ENCODE measurements at regions not wholly inside any gene's neighbourhood (a gene's known extent, or its start where the extent isn't known, plus 50 kb on each side); places are given as distances from the start of the nearest gene placed in this dataset.

GRCh38 chr7:94129443-94130140, 125.4 kb upstream of the BET1 start:
- H3K4me2 ChIP-seq, result no peak overlapping the region
- no peaks in the 10 kb centered on the region for H3K79me2 ChIP-seq (replicated peaks; ENCODE audit: insufficient read depth)
- peaks cover 4% of the 10 kb centered on the region; the same call in 1 of the 2 replicates for H3K4me1 ChIP-seq (ENCODE audit: insufficient read depth)
- no peaks in the 10 kb centered on the region for H3K36me3 Mint-ChIP-seq (ENCODE audit: low read depth)
- H3K4me3 Mint-ChIP-seq, result no peak overlapping the region
- peaks cover 6% of the 10 kb centered on the region; the same call in 2 of the 3 replicates for H3K4me1 Mint-ChIP-seq
- H4K20me1 ChIP-seq (replicated peaks; ENCODE audit: insufficient read depth), result no peaks in the 10 kb centered on the region
- H3K36me3 ChIP-seq (ENCODE audit: insufficient read depth), result no peaks in the 10 kb centered on the region
- ATAC-seq (no peak), DNase-seq (ENCODE audit: low spot score) (no peak)
- no peaks in the 10 kb centered on the region for H3F3A ChIP-seq (replicated peaks; ENCODE audit: low read depth)
- H2AFZ ChIP-seq, result no peak overlapping the region
- H3K27me3 ChIP-seq (ENCODE audit: insufficient read depth), result no peaks in the 10 kb centered on the region
- H3K27ac ChIP-seq (ENCODE audit: low read depth), result no peak overlapping the region
- H3K27ac Mint-ChIP-seq, result no peak overlapping the region
- peaks cover 2% of the 10 kb centered on the region for H3K27me3 Mint-ChIP-seq (ENCODE audit: insufficient read depth, low read depth, poor library complexity)
- no peaks in the 10 kb centered on the region for H3K9me2 ChIP-seq (ENCODE audit: insufficient read depth)
- TF ChIP-seq EZH2phosphoT487 (IDR thresholded peaks at IDR 0.05; ENCODE audit: unreplicated experiment), result no peak
- no peak for TF ChIP-seq JUNB (IDR thresholded peaks at IDR 0.05; ENCODE audit: unreplicated experiment)
- TF ChIP-seq ZNF114 (CRISPR knock-in tag; IDR thresholded peaks at IDR 0.05), result no peak
- TF ChIP-seq CREB1 (CRISPR knock-in tag; IDR thresholded peaks at IDR 0.05; ENCODE audit: low read depth), result no peak
- TF ChIP-seq REST (IDR thresholded peaks at IDR 0.05; ENCODE audit: unreplicated experiment), result no peak
- no peak for TF ChIP-seq STAT1 (IDR thresholded peaks at IDR 0.05; ENCODE audit: unreplicated experiment)
- no peak for TF ChIP-seq ETS1 (IDR thresholded peaks at IDR 0.05)
- TF ChIP-seq CTCF (conservative IDR thresholded peaks at IDR 0.05; ENCODE audit: low read depth in 2 of 2), result no peak
- no peaks in the 10 kb centered on the region for H3K9me3 Mint-ChIP-seq
- H3K4me3 ChIP-seq, result no peak overlapping the region

- Histone ChIP-seq H3K4me3 (no peak overlapping the region), H3K79me2 (replicated peaks; ENCODE audit: insufficient read depth) (no peaks in the 10 kb centered on the region), H3F3A (replicated peaks; ENCODE audit: low read depth) (no peaks in the 10 kb centered on the region), H3K27me3 (ENCODE audit: insufficient read depth) (no peaks in the 10 kb centered on the region), H3K4me2 (no peak overlapping the region), H4K20me1 (replicated peaks; ENCODE audit: insufficient read depth) (no peaks in the 10 kb centered on the region), H3K27ac (ENCODE audit: low read depth) (no peak overlapping the region), H3K36me3 (ENCODE audit: insufficient read depth) (no peaks in the 10 kb centered on the region), H2AFZ (no peak overlapping the region), H3K4me1 (ENCODE audit: insufficient read depth) (peaks cover 4% of the 10 kb centered on the region; the same call in 1 of the 2 replicates), H3K9me2 (ENCODE audit: insufficient read depth) (no peaks in the 10 kb centered on the region)
- Mint-ChIP-seq H3K36me3 (ENCODE audit: low read depth) (no peaks in the 10 kb centered on the region), H3K4me3 (no peak overlapping the region), H3K27ac (no peak overlapping the region), H3K9me3 (no peaks in the 10 kb centered on the region), H3K4me1 (peaks cover 6% of the 10 kb centered on the region; the same call in 2 of the 3 replicates), H3K27me3 (ENCODE audit: insufficient read depth, low read depth, poor library complexity) (peaks cover 2% of the 10 kb centered on the region)
- no peak for DNase-seq (ENCODE audit: low spot score)
- no peak for ATAC-seq
- TF ChIP-seq ETS1 (IDR thresholded peaks at IDR 0.05) (no peak), ZNF114 (CRISPR knock-in tag; IDR thresholded peaks at IDR 0.05) (no peak)
Observed at GRCh38 chr7:94130716-94131115, 126.6 kb upstream of the BET1 start.
